Mesendoderm (in vitro differentiated cells): ENCODE measurements at regions not wholly inside any gene's neighbourhood (a gene's known extent, or its start where the extent isn't known, plus 50 kb on each side); places are given as distances from the start of the nearest gene placed in this dataset.

ENCODE experiments used
- DNase-seq: peaks from one replicate; pipeline ENCODE4 v3.0.0; 2013
- H2AK5ac ChIP-seq: 2 replicates; pipeline ENCODE4 v1.6.1; 2013; ENCODE audit warnings: low read length, inconsistent platforms
- H2BK120ac ChIP-seq: 2 replicates; pipeline ENCODE4 v1.6.1; 2013; ENCODE audit warnings: low read depth, mild to moderate bottlenecking, low read length, moderate library complexity, mixed read lengths
- H2BK15ac ChIP-seq: replicated peaks from 2 replicates; pipeline ENCODE4 v1.6.1; 2013; ENCODE audit warnings: low read depth, mild to moderate bottlenecking, moderate library complexity
- H2BK5ac ChIP-seq: 2 replicates; pipeline ENCODE4 v1.6.1; 2013; ENCODE audit warnings: low read length, inconsistent platforms
- H3K18ac ChIP-seq: 2 replicates; pipeline ENCODE4 v1.6.1; 2013; ENCODE audit warnings: mild to moderate bottlenecking, low read length, mixed read lengths
- H3K23ac ChIP-seq: one replicate; pipeline ENCODE4 v1.6.1; 2013; ENCODE audit warnings: low read length
- H3K27ac ChIP-seq: 2 replicates; pipeline ENCODE4 v1.5.1; 2013; ENCODE audit warnings: low read depth, mild to moderate bottlenecking, inconsistent platforms, low read length, moderate library complexity
- H3K27me3 ChIP-seq: 2 replicates; pipeline ENCODE4 v1.6.1; 2013; ENCODE audit warnings: low read length, control low read depth, mild to moderate bottlenecking, inconsistent platforms; ENCODE audit not compliant: insufficient read depth, poor library complexity
- H3K36me3 ChIP-seq: 2 replicates; pipeline ENCODE4 v1.6.1; 2013; ENCODE audit warnings: low read length, inconsistent platforms; ENCODE audit not compliant: control insufficient read depth, insufficient read depth
- H3K4ac ChIP-seq: one replicate; pipeline ENCODE4 v1.6.1; 2013; ENCODE audit warnings: low read depth, mild to moderate bottlenecking, low read length, moderate library complexity
- H3K4me1 ChIP-seq: 2 replicates; pipeline ENCODE4 v1.6.1; 2013; ENCODE audit warnings: low read depth, low read length, inconsistent platforms; ENCODE audit not compliant: control insufficient read depth
- H3K4me2 ChIP-seq: 2 replicates; pipeline ENCODE4 v1.6.1; 2013; ENCODE audit warnings: low read length
- H3K4me3 ChIP-seq: 2 replicates; pipeline ENCODE4 v1.5.1; 2013; ENCODE audit warnings: mild to moderate bottlenecking, low read length
- H3K56ac ChIP-seq: one replicate; pipeline ENCODE4 v1.6.1; 2013; ENCODE audit warnings: low read length
- H3K79me1 ChIP-seq: 2 replicates; pipeline ENCODE4 v1.6.1; 2013; ENCODE audit warnings: low read length, inconsistent platforms
- H3K79me2 ChIP-seq: 2 replicates; pipeline ENCODE4 v1.6.1; 2013; ENCODE audit warnings: mild to moderate bottlenecking, low read length; ENCODE audit not compliant: control insufficient read depth, insufficient read depth
- H3K9ac ChIP-seq: 2 replicates; pipeline ENCODE4 v1.6.1; 2013; ENCODE audit warnings: low read length, inconsistent platforms
- H4K5ac ChIP-seq: one replicate; pipeline ENCODE4 v1.6.1; 2013; ENCODE audit warnings: low read length
- H4K8ac ChIP-seq: one replicate; pipeline ENCODE4 v1.6.1; 2013; ENCODE audit warnings: low read depth, mild to moderate bottlenecking, control low read depth, low read length, moderate library complexity
- WGBS: extraction: QIAGEN DNeasy Blood & Tissue Kit; methylation state at CpG from one replicate; pipeline ENCODE4 v1.1.7; 2013; ENCODE audit warnings: low lambda C conversion rate, missing lambda C conversion rate; ENCODE audit not compliant: insufficient coverage; ENCODE audit errors: extremely low coverage; 5-methylcytosine and 5-hydroxymethylcytosine counted together

- DNase-seq = no peak
- Histone ChIP-seq H3K9ac (no peak overlapping the region), H4K8ac (no peak overlapping the region), H4K5ac (no peak overlapping the region), H3K36me3 (no peaks in the 10 kb centered on the region), H2BK120ac (no peak overlapping the region), H2BK15ac (no peak overlapping the region), H3K18ac (no peak overlapping the region), H3K56ac (no peak overlapping the region), H3K23ac (no peak overlapping the region), H3K4me2 (no peak overlapping the region), H3K79me2 (no peaks in the 10 kb centered on the region), H3K79me1 (no peaks in the 10 kb centered on the region), H3K4me3 (no peak overlapping the region), H3K27ac (no peak overlapping the region), H2AK5ac (no peak overlapping the region), H2BK5ac (no peak overlapping the region), H3K4me1 (no peaks in the 10 kb centered on the region), H3K4ac (no peak overlapping the region), H3K27me3 (no peaks in the 10 kb centered on the region)
- no CpG with 5 or more reads among the region's 2 CpGs for WGBS
Observed at GRCh38 chr4:74661427-74662201, 132.7 kb downstream of the BTC start.

GRCh38 chr4:74663631-74664030, 130.7 kb downstream of the BTC start:
- Histone ChIP-seq H3K56ac (no peak overlapping the region), H2BK5ac (no peak overlapping the region), H3K23ac (no peak overlapping the region), H3K4ac (no peak overlapping the region), H3K4me2 (no peak overlapping the region), H4K8ac (no peak overlapping the region), H3K79me1 (no peaks in the 10 kb centered on the region), H3K27me3 (no peaks in the 10 kb centered on the region), H3K4me3 (no peak overlapping the region), H2BK120ac (no peak overlapping the region), H3K9ac (no peak overlapping the region), H2BK15ac (no peak overlapping the region), H4K5ac (no peak overlapping the region), H3K27ac (no peak overlapping the region), H3K4me1 (no peaks in the 10 kb centered on the region), H3K36me3 (no peaks in the 10 kb centered on the region), H3K79me2 (no peaks in the 10 kb centered on the region), H3K18ac (no peak overlapping the region), H2AK5ac (no peak overlapping the region)
- DNase-seq = no peak

GRCh38 chr4:74665346-74665745, 129.0 kb downstream of the BTC start:
- H3K56ac ChIP-seq = peak overlapping the region; percentile 6
- no peak overlapping the region for H3K4ac ChIP-seq

GRCh38 chr4:74665876-74666275, 128.4 kb downstream of the BTC start:
- no peak overlapping the region for H2BK120ac ChIP-seq
- no peak overlapping the region for H3K18ac ChIP-seq
- WGBS = no CpG with 5 or more reads among the region's 3 CpGs
- no peak overlapping the region for H4K5ac ChIP-seq
- H2AK5ac ChIP-seq = no peak overlapping the region
- H3K23ac ChIP-seq = no peak overlapping the region
- H3K79me1 ChIP-seq = no peaks in the 10 kb centered on the region
- H3K36me3 ChIP-seq = no peaks in the 10 kb centered on the region
- H4K8ac ChIP-seq = no peak overlapping the region
- H3K56ac ChIP-seq = no peak overlapping the region
- H3K4me1 ChIP-seq = no peaks in the 10 kb centered on the region
- H2BK15ac ChIP-seq = no peak overlapping the region
- H2BK5ac ChIP-seq = no peak overlapping the region
- H3K4ac ChIP-seq = no peak overlapping the region
- H3K79me2 ChIP-seq = no peaks in the 10 kb centered on the region
- no peak overlapping the region for H3K4me3 ChIP-seq
- DNase-seq = no peak
- H3K9ac ChIP-seq = no peak overlapping the region
- no peak overlapping the region for H3K27ac ChIP-seq
- H3K27me3 ChIP-seq = no peaks in the 10 kb centered on the region
- H3K4me2 ChIP-seq = no peak overlapping the region

More at GRCh38 chr4:74665346-74665745, 129.0 kb downstream of the BTC start:
- Histone ChIP-seq H2AK5ac (no peak overlapping the region), H3K79me2 (no peaks in the 10 kb centered on the region), H4K8ac (no peak overlapping the region), H3K4me2 (no peak overlapping the region), H2BK15ac (no peak overlapping the region), H3K4me1 (no peaks in the 10 kb centered on the region), H2BK120ac (no peak overlapping the region), H3K27me3 (no peaks in the 10 kb centered on the region), H3K79me1 (no peaks in the 10 kb centered on the region), H3K23ac (no peak overlapping the region), H3K27ac (no peak overlapping the region), H3K4me3 (no peak overlapping the region), H3K18ac (no peak overlapping the region), H4K5ac (no peak overlapping the region), H3K9ac (no peak overlapping the region), H2BK5ac (no peak overlapping the region), H3K36me3 (no peaks in the 10 kb centered on the region)
- no CpG with 5 or more reads among the region's 4 CpGs for WGBS
- no peak for DNase-seq

GRCh38 chr4:74667438-74667837, 126.9 kb downstream of the BTC start:
- H3K79me2 ChIP-seq = no peaks in the 10 kb centered on the region
- H4K5ac ChIP-seq = no peak overlapping the region
- no peak overlapping the region for H3K4ac ChIP-seq
- H3K18ac ChIP-seq = no peak overlapping the region
- H3K4me3 ChIP-seq = no peak overlapping the region
- no peak overlapping the region for H2AK5ac ChIP-seq
- H3K9ac ChIP-seq = no peak overlapping the region
- no peak overlapping the region for H2BK120ac ChIP-seq
- H3K4me1 ChIP-seq = no peaks in the 10 kb centered on the region
- no peaks in the 10 kb centered on the region for H3K27me3 ChIP-seq
- no peak overlapping the region for H4K8ac ChIP-seq
- no peak overlapping the region for H2BK15ac ChIP-seq
- no peaks in the 10 kb centered on the region for H3K79me1 ChIP-seq
- DNase-seq = no peak
- H2BK5ac ChIP-seq = no peak overlapping the region
- no peak overlapping the region for H3K56ac ChIP-seq
- no peak overlapping the region for H3K23ac ChIP-seq
- H3K27ac ChIP-seq = no peak overlapping the region
- H3K4me2 ChIP-seq = no peak overlapping the region
- H3K36me3 ChIP-seq = no peaks in the 10 kb centered on the region

- Histone ChIP-seq H2BK5ac (no peak overlapping the region), H2BK120ac (no peak overlapping the region), H3K56ac (no peak overlapping the region)
Observed at GRCh38 chr4:74667944-74668343, 126.4 kb downstream of the BTC start.

More at GRCh38 chr4:74667944-74668343, 126.4 kb downstream of the BTC start:
- no peak for DNase-seq
- Histone ChIP-seq H3K27me3 (no peaks in the 10 kb centered on the region), H4K5ac (no peak overlapping the region), H3K23ac (no peak overlapping the region), H3K27ac (no peak overlapping the region), H3K18ac (no peak overlapping the region), H3K36me3 (no peaks in the 10 kb centered on the region), H2BK15ac (no peak overlapping the region), H3K9ac (no peak overlapping the region), H3K79me2 (no peaks in the 10 kb centered on the region), H2AK5ac (no peak overlapping the region), H3K4me1 (no peaks in the 10 kb centered on the region), H3K79me1 (no peaks in the 10 kb centered on the region), H3K4me3 (no peak overlapping the region), H4K8ac (no peak overlapping the region), H3K4ac (no peak overlapping the region), H3K4me2 (no peak overlapping the region)
